ENCODE measurements at regions not wholly inside any gene's neighbourhood (a gene's known extent, or its start where the extent isn't known, plus 50 kb on each side); places are given as distances from the start of the nearest gene placed in this dataset.

- Histone ChIP-seq H4K20me1 (ENCODE audit: insufficient read depth) (no peaks in the 10 kb centered on the region), H3K9me3 (ENCODE audit: low read length) (peaks cover 3% of the 10 kb centered on the region), H3K79me2 (replicated peaks; ENCODE audit: insufficient read depth, low read length) (no peaks in the 10 kb centered on the region), H3F3A (ENCODE audit: insufficient read depth, low read length, poor library complexity, severe bottlenecking) (no peaks in the 10 kb centered on the region), H3K36me3 (ENCODE audit: insufficient read depth, low read length) (no peaks in the 10 kb centered on the region), H3K27me3 (ENCODE audit: insufficient read depth, low read depth, low read length) (no peaks in the 10 kb centered on the region), H3K4me2 (ENCODE audit: low read length) (no peak overlapping the region), H3K9ac (ENCODE audit: low read length) (no peak overlapping the region), H3K9me2 (ENCODE audit: insufficient read depth, low read length) (no peaks in the 10 kb centered on the region), H2AFZ (ENCODE audit: low read depth, low read length) (no peak overlapping the region), H3K4me3 (ENCODE audit: low read length) (no peak overlapping the region), H3K27ac (ENCODE audit: low read length) (no peak overlapping the region)
- TF ChIP-seq EZH2 (IDR thresholded peaks at IDR 0.05; ENCODE audit: borderline replicate concordance, insufficient read depth, low read length, poor library complexity, severe bottlenecking) (no peak), CTCF (IDR thresholded peaks at IDR 0.05; ENCODE audit: poor library complexity, severe bottlenecking) (no peak), EP300 (conservative IDR thresholded peaks at IDR 0.05; ENCODE audit: poor library complexity, severe bottlenecking) (no peak), REST (IDR thresholded peaks at IDR 0.05; ENCODE audit: borderline replicate concordance) (no peak), SMC3 (conservative IDR thresholded peaks at IDR 0.05; ENCODE audit: poor library complexity) (no peak), MXI1 (conservative IDR thresholded peaks at IDR 0.05; ENCODE audit: poor library complexity, severe bottlenecking) (no peak), RAD21 (conservative IDR thresholded peaks at IDR 0.05) (no peak), TAF1 (IDR thresholded peaks at IDR 0.05; ENCODE audit: low read depth) (no peak)
Measured at GRCh38 chr2:180174580-180174979, 167.5 kb upstream of the CWC22 start.

GRCh38 chr2:180169474-180169873 lies 162.4 kb upstream of the CWC22 start:
- H3K4me3 ChIP-seq (ENCODE audit: low read length) = no peak overlapping the region
- H2AFZ ChIP-seq (ENCODE audit: low read depth, low read length) = no peak overlapping the region
- H3K27ac ChIP-seq (ENCODE audit: low read length) = no peak overlapping the region
- H3K79me2 ChIP-seq (replicated peaks; ENCODE audit: insufficient read depth, low read length) = no peaks in the 10 kb centered on the region
- H3K36me3 ChIP-seq (ENCODE audit: insufficient read depth, low read length) = no peaks in the 10 kb centered on the region
- H4K20me1 ChIP-seq (ENCODE audit: insufficient read depth) = no peaks in the 10 kb centered on the region
- no peak overlapping the region for H3K4me2 ChIP-seq (ENCODE audit: low read length)
- TF ChIP-seq REST (IDR thresholded peaks at IDR 0.05; ENCODE audit: borderline replicate concordance) = no peak
- no peak for TF ChIP-seq POLR2AphosphoS5 (IDR thresholded peaks at IDR 0.05)
- TF ChIP-seq SMC3 (conservative IDR thresholded peaks at IDR 0.05; ENCODE audit: poor library complexity) = no peak
- TF ChIP-seq EP300 (conservative IDR thresholded peaks at IDR 0.05; ENCODE audit: poor library complexity, severe bottlenecking) = no peak
- TF ChIP-seq MXI1 (conservative IDR thresholded peaks at IDR 0.05; ENCODE audit: poor library complexity, severe bottlenecking) = no peak
- TF ChIP-seq RAD21 (conservative IDR thresholded peaks at IDR 0.05) = no peak
- TF ChIP-seq CTCF (IDR thresholded peaks at IDR 0.05; ENCODE audit: poor library complexity, severe bottlenecking) = no peak
- no peaks in the 10 kb centered on the region for H3K9me2 ChIP-seq (ENCODE audit: insufficient read depth, low read length)
- H3K27me3 ChIP-seq (ENCODE audit: insufficient read depth, low read depth, low read length) = no peaks in the 10 kb centered on the region
- no peak overlapping the region for H3K9ac ChIP-seq (ENCODE audit: low read length)
- no peaks in the 10 kb centered on the region for H3F3A ChIP-seq (ENCODE audit: insufficient read depth, low read length, poor library complexity, severe bottlenecking)
- H3K9me3 ChIP-seq (ENCODE audit: low read length) = peaks cover 5% of the 10 kb centered on the region

Measured in neural cell (in vitro differentiated cells).